BE2C (cell line): ENCODE measurements at regions not wholly inside any gene's neighbourhood (a gene's known extent, or its start where the extent isn't known, plus 50 kb on each side); places are given as distances from the start of the nearest gene placed in this dataset.

ENCODE experiments used
- DNase-seq: peaks from one replicate; pipeline ENCODE4 v3.0.0-alpha.2; 2020
- H3K27me3 ChIP-seq: fragments of 250-450 bp; sonication (Bioruptor Pico); 2 replicates; pipeline ENCODE4 v1.5.1; 2020; ENCODE audit warnings: mild to moderate bottlenecking
- H3K36me3 ChIP-seq: fragments of 250-450 bp; sonication (Bioruptor Pico); 2 replicates; pipeline ENCODE4 v1.5.1; 2020; ENCODE audit warnings: mild to moderate bottlenecking
- H3K4me1 ChIP-seq: fragments of 250-450 bp; sonication (Bioruptor Pico); 2 replicates; pipeline ENCODE4 v1.5.1; 2020
- H3K4me3 ChIP-seq: 2 replicates; pipeline ENCODE4 v1.5.1; 2011; ENCODE audit warnings: low read depth, low read length
- H3K9me3 ChIP-seq: fragments of 250-450 bp; sonication (Bioruptor Pico); 2 replicates; pipeline ENCODE4 v1.5.1; 2020
- CTCF ChIP-seq: IDR thresholded peaks from 2 replicates; pipeline ENCODE4 v1.5.1; 2012; ENCODE audit warnings: mild to moderate bottlenecking, low read depth, low read length

GRCh38 chr20:48480216-48480772 lies 347.5 kb downstream of the PREX1 start:
- no peaks in the 10 kb centered on the region; the same call in 1 of the 2 replicates for H3K4me1 ChIP-seq
- H3K36me3 ChIP-seq: no peaks in the 10 kb centered on the region; the same call in 1 of the 2 replicates
- DNase-seq: no peak
- TF ChIP-seq CTCF: no peak
- H3K4me3 ChIP-seq: no peak overlapping the region
- no peaks in the 10 kb centered on the region; the same call in 1 of the 2 replicates for H3K9me3 ChIP-seq
- H3K27me3 ChIP-seq: peaks cover 37% of the 10 kb centered on the region

- no peak overlapping the region for H3K4me3 ChIP-seq
- H3K4me1 ChIP-seq: no peaks in the 10 kb centered on the region; the same call in 1 of the 2 replicates
- no peaks in the 10 kb centered on the region; the same call in 1 of the 2 replicates for H3K9me3 ChIP-seq
- no peak for DNase-seq
- peaks cover 42% of the 10 kb centered on the region for H3K27me3 ChIP-seq
- no peak for TF ChIP-seq CTCF
- H3K36me3 ChIP-seq: no peaks in the 10 kb centered on the region; the same call in 1 of the 2 replicates
These were observed 348.8 kb downstream of the PREX1 start for GRCh38 chr20:48478806-48479585.

GRCh38 chr20:48478370-48478769 lies 349.4 kb downstream of the PREX1 start:
- peaks cover 45% of the 10 kb centered on the region for H3K27me3 ChIP-seq
- TF ChIP-seq CTCF: no peak

GRCh38 chr20:48476854-48477253 lies 350.9 kb downstream of the PREX1 start:
- no peaks in the 10 kb centered on the region; the same call in 1 of the 2 replicates for H3K36me3 ChIP-seq
- DNase-seq: no peak
- H3K27me3 ChIP-seq: peaks cover 42% of the 10 kb centered on the region
- no peak overlapping the region for H3K4me3 ChIP-seq
- no peaks in the 10 kb centered on the region; the same call in 1 of the 2 replicates for H3K4me1 ChIP-seq
- no peaks in the 10 kb centered on the region; the same call in 1 of the 2 replicates for H3K9me3 ChIP-seq
- no peak for TF ChIP-seq CTCF

More at GRCh38 chr20:48478370-48478769, 349.4 kb downstream of the PREX1 start:
- H3K9me3 ChIP-seq: no peaks in the 10 kb centered on the region; the same call in 1 of the 2 replicates
- no peaks in the 10 kb centered on the region; the same call in 1 of the 2 replicates for H3K36me3 ChIP-seq
- H3K4me3 ChIP-seq: no peak overlapping the region
- no peaks in the 10 kb centered on the region; the same call in 1 of the 2 replicates for H3K4me1 ChIP-seq
- DNase-seq: no peak

GRCh38 chr20:48474022-48474421 lies 353.8 kb downstream of the PREX1 start:
- Histone ChIP-seq H3K9me3 (no peaks in the 10 kb centered on the region), H3K4me3 (no peak overlapping the region), H3K36me3 (no peaks in the 10 kb centered on the region; the same call in 1 of the 2 replicates), H3K27me3 (peaks cover 20% of the 10 kb centered on the region), H3K4me1 (no peaks in the 10 kb centered on the region)
- DNase-seq: no peak
- no peak for TF ChIP-seq CTCF
